Thoracic aorta (tissue), 2 donors: ENCODE measurements at regions not wholly inside any gene's neighbourhood (a gene's known extent, or its start where the extent isn't known, plus 50 kb on each side); places are given as distances from the start of the nearest gene placed in this dataset.

ENCODE experiments used
- ATAC-seq: fragments of 150-250 bp; one replicate; pipeline ENCODE4 v1.8.0; 2017; ENCODE audit warnings: low read depth; ENCODE audit not compliant: insufficient number of reproducible peaks, low FRiP score
- DNase-seq: peaks from one replicate; pipeline ENCODE4 v3.0.0-alpha.2; 2020; ENCODE audit warnings: low spot score
- H3K27ac ChIP-seq, 2 donors: fragments of 200-600 bp; sonication (generic); 1 replicate in 1 of 2; 2 replicates in 1 of 2; pipeline ENCODE4 v1.5.1; 2016; ENCODE audit warnings: mild to moderate bottlenecking in 2 of 2, moderate library complexity in 2 of 2
- H3K27me3 ChIP-seq: fragments of 200-600 bp; sonication (generic); replicated peaks from 2 replicates; pipeline ENCODE4 v1.6.0; 2016; ENCODE audit warnings: mild to moderate bottlenecking; ENCODE audit not compliant: insufficient read depth
- H3K36me3 ChIP-seq: fragments of 200-600 bp; sonication (generic); one replicate; pipeline ENCODE4 v1.5.1; 2016
- H3K4me1 ChIP-seq, 2 donors: fragments of 200-600 bp; sonication (generic); 1 replicate in 1 of 2; 2 replicates in 1 of 2; pipeline versions ENCODE4 v1.5.1 to v1.6.0; 2016; ENCODE audit warnings: low read depth in 2 of 2, mild to moderate bottlenecking in 1 of 2; ENCODE audit not compliant: control insufficient read depth in 1 of 2
- H3K4me3 ChIP-seq: fragments of 200-600 bp; sonication (generic); 2 replicates; pipeline ENCODE4 v1.5.1; 2016; ENCODE audit warnings: mild to moderate bottlenecking
- H3K9me3 ChIP-seq: fragments of 200-600 bp; sonication (generic); 2 replicates; pipeline ENCODE4 v1.5.1; 2016
- CTCF ChIP-seq: fragments of 200-600 bp; sonication (generic); IDR thresholded peaks from one replicate; pipeline ENCODE4 v1.5.1; 2019; ENCODE audit warnings: antibody characterized with exemption

DNA sequence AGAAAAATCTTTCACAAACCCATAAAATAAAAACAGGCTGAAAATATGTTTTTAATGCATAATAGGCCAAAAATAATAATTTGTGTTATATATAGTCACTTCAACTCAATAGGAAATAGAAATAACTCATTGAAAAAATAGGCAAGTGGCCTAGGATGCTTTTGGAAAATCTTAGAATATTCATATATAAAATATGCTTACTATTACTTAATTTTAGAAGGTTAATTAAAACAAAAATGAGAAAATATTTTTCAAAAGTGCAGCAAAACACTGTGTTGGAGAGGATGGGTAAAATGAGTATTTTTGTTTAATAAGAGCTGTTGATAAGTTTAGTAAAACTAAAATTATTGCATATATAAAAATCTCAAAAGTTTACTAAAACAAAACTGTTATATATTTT lies 308.0 kb upstream of the ATXN7L3B start:
- no peaks in the 10 kb centered on the region for H3K4me1 ChIP-seq
- TF ChIP-seq CTCF = no peak
- H3K36me3 ChIP-seq = no peaks in the 10 kb centered on the region
- no peaks in the 10 kb centered on the region for H3K27me3 ChIP-seq
- H3K4me3 ChIP-seq = no peak overlapping the region
- no peak overlapping the region for H3K27ac ChIP-seq
- DNase-seq (no peak), ATAC-seq (no peak)
- no peaks in the 10 kb centered on the region for H3K9me3 ChIP-seq

- Histone ChIP-seq H3K27me3 (no peaks in the 10 kb centered on the region), H3K27ac (no peak overlapping the region), H3K9me3 (no peaks in the 10 kb centered on the region), H3K4me3 (no peak overlapping the region), H3K36me3 (no peaks in the 10 kb centered on the region), H3K4me1 (no peaks in the 10 kb centered on the region)
- no peak for TF ChIP-seq CTCF
- ATAC-seq = no peak
- no peak for DNase-seq
Observed at GRCh38 chr12:74235342-74235741, 302.3 kb upstream of the ATXN7L3B start.

DNA sequence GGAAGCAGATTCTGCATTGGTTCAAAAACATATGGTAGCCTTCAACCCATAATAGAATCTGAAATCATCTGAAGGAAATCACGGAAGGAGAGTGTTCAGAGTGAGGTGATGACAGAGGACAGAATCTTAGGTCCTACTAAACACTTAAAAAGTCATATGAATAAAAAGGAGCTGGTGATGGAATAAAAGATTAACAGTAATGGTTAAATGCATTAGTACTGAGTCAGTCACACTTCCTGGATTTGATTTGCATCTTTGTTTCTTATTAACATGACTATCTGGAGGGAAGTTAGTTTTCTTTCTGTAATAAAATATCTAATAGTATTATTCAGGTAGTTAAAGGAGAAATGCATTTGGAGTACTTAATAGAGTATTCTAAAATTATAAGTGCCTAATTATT lies 296.3 kb upstream of the ATXN7L3B start:
- Histone ChIP-seq H3K9me3 (no peaks in the 10 kb centered on the region), H3K36me3 (no peaks in the 10 kb centered on the region), H3K27me3 (no peaks in the 10 kb centered on the region), H3K4me3 (no peak overlapping the region), H3K27ac (no peak overlapping the region), H3K4me1 (no peaks in the 10 kb centered on the region)
- DNase-seq (no peak), ATAC-seq (no peak)
- no peak for TF ChIP-seq CTCF

GRCh38 chr12:74242088-74242487 lies 295.5 kb upstream of the ATXN7L3B start:
- H3K36me3 ChIP-seq = no peaks in the 10 kb centered on the region
- H3K27ac ChIP-seq = no peak overlapping the region
- no peak for TF ChIP-seq CTCF
- no peaks in the 10 kb centered on the region for H3K9me3 ChIP-seq
- no peak overlapping the region for H3K4me3 ChIP-seq
- no peaks in the 10 kb centered on the region for H3K4me1 ChIP-seq
- H3K27me3 ChIP-seq = no peaks in the 10 kb centered on the region
- no peak for DNase-seq
- no peak for ATAC-seq

GRCh38 chr12:74245458-74245857 lies 292.2 kb upstream of the ATXN7L3B start:
- Histone ChIP-seq H3K27me3 (no peaks in the 10 kb centered on the region), H3K36me3 (no peaks in the 10 kb centered on the region), H3K4me1 (no peaks in the 10 kb centered on the region), H3K9me3 (no peaks in the 10 kb centered on the region), H3K4me3 (no peak overlapping the region), H3K27ac (no peak overlapping the region)
- DNase-seq (no peak), ATAC-seq (no peak)
- TF ChIP-seq CTCF = no peak
